ENCODE measurements at regions not wholly inside any gene's neighbourhood (a gene's known extent, or its start where the extent isn't known, plus 50 kb on each side); places are given as distances from the start of the nearest gene placed in this dataset.
"Not testable (repeated sequence)": the region's sequence is repeated elsewhere in the genome, so short reads cannot be mapped to it uniquely, and the experiment has no call there.

GRCh38 chr15:39261397-39262183 is 319.3 kb upstream of the THBS1 start:
- TF ChIP-seq CTCF, POLR2A (IDR thresholded peaks at IDR 0.05): not testable (repeated sequence)

Measured in lower leg skin (tissue), 3 donors.